HepG2 (cell line): ENCODE measurements at regions not wholly inside any gene's neighbourhood (a gene's known extent, or its start where the extent isn't known, plus 50 kb on each side); places are given as distances from the start of the nearest gene placed in this dataset.

Experiments
- ATAC-seq: fragments of 200-7000 bp; cut with Tn5 transposase; 3 replicates; pipeline ENCODE4 v1.9.1; 2020; ENCODE audit warnings: mild to moderate bottlenecking, moderate library complexity
- BruUV-seq: library from RNA; stranded (reverse); fragments of 400-500 nt; replicated peaks from 2 replicates; lab custom pipeline; 2021; lab: Mats Ljungman, UMichigan
- CTCF ChIA-PET: fragments of 300-600 bp; formaldehyde crosslinking; extraction: SDS; loops from one replicate; lab custom pipeline; 2021; ENCODE audit warnings: low total read pairs, inconsistent platforms, low intra/inter-chr PET ratio; lab: Yijun Ruan, JAX
- POLR2A ChIA-PET: fragments of 350-600 bp; sonication (Branson Sonifier 250); formaldehyde crosslinking; loops from one replicate; lab custom pipeline; 2020; ENCODE audit warnings: antibody characterized with exemption, inconsistent platforms; lab: Yijun Ruan, JAX
- DNase-seq: peaks from one replicate; pipeline ENCODE4 v3.0.0-alpha.2; 2015; ENCODE audit warnings: low spot score
- FAIRE-seq: peaks from 3 replicates; lab custom pipeline; 2011; peaks lifted over from hg19 to GRCh38; lab: Jason Lieb, UNC
- H2AFZ ChIP-seq: one replicate; pipeline ENCODE4 v1.6.1; 2011; ENCODE audit warnings: low read length, inconsistent platforms
- H3K27ac ChIP-seq: fragments of 300-600 bp; 3 replicates; pipeline ENCODE4 v1.8.0; 2011; ENCODE audit warnings: mixed run types, mild to moderate bottlenecking, mixed read lengths, low read length, inconsistent platforms; ENCODE audit not compliant: insufficient read depth; ENCODE audit errors: extremely low read length
- H3K27me3 ChIP-seq, 2 experiments: fragments of 200-600 bp in 1 of 2; 2 replicates in 1 of 2; 3 replicates in 1 of 2; pipeline versions ENCODE4 v1.6.0 to v1.8.0; 2011; ENCODE audit warnings: low read length in 2 of 2, mild to moderate bottlenecking in 2 of 2, moderate library complexity in 2 of 2, inconsistent platforms in 1 of 2; ENCODE audit not compliant: insufficient read depth in 2 of 2, control insufficient read depth in 1 of 2
- H3K36me3 ChIP-seq, 2 experiments: fragments of 200-600 bp in 1 of 2; replicated peaks in 1 of 2; 2 replicates in 1 of 2; 3 replicates in 1 of 2; pipeline versions ENCODE4 v1.5.1 to v1.8.0; 2011; ENCODE audit warnings: low read length in 2 of 2, inconsistent platforms in 1 of 2; ENCODE audit not compliant: insufficient read depth in 2 of 2, control insufficient read depth in 1 of 2
- H3K4me1 ChIP-seq: 2 replicates; pipeline ENCODE4 v1.5.1; 2012; ENCODE audit warnings: low read length, inconsistent platforms; ENCODE audit not compliant: insufficient read depth
- H3K4me2 ChIP-seq: 2 replicates; pipeline ENCODE4 v1.6.0; 2011; ENCODE audit warnings: low read depth, low read length, inconsistent platforms
- H3K4me3 ChIP-seq, 3 experiments: fragments of 200-600 bp in 1 of 3; sonication (generic), shearing (Covaris generic) in 1 of 3; replicated peaks in 1 of 3; 2 replicates each; pipeline ENCODE4 v1.5.1; 2011 to 2016; ENCODE audit warnings: low read length in 3 of 3, inconsistent platforms in 2 of 3, low read depth in 2 of 3, mild to moderate bottlenecking in 2 of 3, control low read depth in 1 of 3, mixed read lengths in 1 of 3; ENCODE audit not compliant: insufficient read depth in 1 of 3
- H3K79me2 ChIP-seq: one replicate; pipeline ENCODE4 v1.6.1; 2011; ENCODE audit warnings: low read length, inconsistent platforms; ENCODE audit not compliant: insufficient read depth
- H3K9ac ChIP-seq: 2 replicates; pipeline ENCODE4 v1.6.0; 2011; ENCODE audit warnings: mild to moderate bottlenecking, low read depth, low read length, inconsistent platforms; ENCODE audit not compliant: insufficient read depth
- H3K9me3 ChIP-seq: 2 replicates; pipeline ENCODE4 v1.5.1; 2012; ENCODE audit warnings: mild to moderate bottlenecking, low read length
- H4K20me1 ChIP-seq: 2 replicates; pipeline ENCODE4 v1.6.0; 2011; ENCODE audit warnings: inconsistent platforms, mild to moderate bottlenecking, low read length, moderate library complexity; ENCODE audit not compliant: insufficient read depth
- FOSL2 ChIP-seq: sonication (generic); formaldehyde crosslinking; IDR thresholded peaks from 2 replicates; pipeline ENCODE4 v1.4.0; 2020; ENCODE audit warnings: missing genetic modification reagents
- HMGA1 ChIP-seq: sonication (generic); formaldehyde crosslinking; conservative IDR thresholded peaks from 2 replicates; pipeline ENCODE4 v1.4.0; 2020; ENCODE audit warnings: missing genetic modification reagents
- HOXA5 ChIP-seq: sonication (generic); formaldehyde crosslinking; IDR thresholded peaks from 2 replicates; pipeline ENCODE4 v1.4.0; 2020; ENCODE audit warnings: missing genetic modification reagents
- JUNB ChIP-seq: sonication (generic); formaldehyde crosslinking; IDR thresholded peaks from 2 replicates; pipeline ENCODE4 v1.8.0; 2022; ENCODE audit warnings: missing genetic modification reagents, mild to moderate bottlenecking, borderline replicate concordance
- MBD4 ChIP-seq: IDR thresholded peaks from 2 replicates; pipeline ENCODE4 v1.6.1; 2012; ENCODE audit warnings: low read length, inconsistent platforms, borderline replicate concordance
- NR2F1 ChIP-seq, 2 experiments: fragments of 450-650 bp in 1 of 2; formaldehyde crosslinking in 1 of 2; IDR thresholded peaks; 2 replicates each; pipeline versions ENCODE4 v1.5.0 to v1.6.1; 2016 to 2020; ENCODE audit warnings: mild to moderate bottlenecking in 1 of 2, missing compliant biosample characterization in 1 of 2, missing genetic modification reagents in 1 of 2, moderate library complexity in 1 of 2
- ONECUT2 ChIP-seq: sonication (generic); formaldehyde crosslinking; IDR thresholded peaks from 2 replicates; pipeline ENCODE4 v1.4.0; 2020; ENCODE audit warnings: missing genetic modification reagents
- POLR2A ChIP-seq, 2 experiments: IDR thresholded peaks; 2 replicates each; pipeline ENCODE4 v1.6.1; 2011; ENCODE audit warnings: low read depth in 2 of 2, low read length in 2 of 2, mild to moderate bottlenecking in 1 of 2, moderate library complexity in 1 of 2; ENCODE audit not compliant: insufficient read depth in 1 of 2
- RCOR2 ChIP-seq: IDR thresholded peaks from 2 replicates; pipeline ENCODE4 v1.6.1; 2016; ENCODE audit warnings: missing biosample characterization, missing genetic modification reagents
- SRY ChIP-seq: sonication (generic); formaldehyde crosslinking; IDR thresholded peaks from 2 replicates; pipeline ENCODE4 v1.8.0; 2022; ENCODE audit warnings: mild to moderate bottlenecking, missing genetic modification reagents
- ZFP36L1 ChIP-seq: sonication (generic); formaldehyde crosslinking; IDR thresholded peaks from 2 replicates; pipeline ENCODE4 v1.8.0; 2022; ENCODE audit warnings: mild to moderate bottlenecking, missing genetic modification reagents, moderate library complexity
- ZNF484 ChIP-seq: sonication (generic); formaldehyde crosslinking; IDR thresholded peaks from 2 replicates; pipeline ENCODE4 v1.5.1; 2020; ENCODE audit warnings: mild to moderate bottlenecking, low read depth, missing genetic modification reagents, borderline replicate concordance
- ZNF549 ChIP-seq: sonication (generic); formaldehyde crosslinking; IDR thresholded peaks from 2 replicates; pipeline ENCODE4 v1.5.0; 2020; ENCODE audit warnings: missing genetic modification reagents
- ZNF615 ChIP-seq: sonication (generic); formaldehyde crosslinking; IDR thresholded peaks from 2 replicates; pipeline ENCODE4 v1.5.0; 2020; ENCODE audit warnings: mild to moderate bottlenecking, missing genetic modification reagents, borderline replicate concordance
- ZNF672 ChIP-seq: sonication (generic); formaldehyde crosslinking; IDR thresholded peaks from 2 replicates; pipeline ENCODE4 v1.8.1; 2022; ENCODE audit warnings: missing genetic modification reagents
- ZNF776 ChIP-seq: sonication (generic); formaldehyde crosslinking; IDR thresholded peaks from 2 replicates; pipeline ENCODE4 v1.4.0; 2020; ENCODE audit warnings: mild to moderate bottlenecking, missing genetic modification reagents
- ZNF782 ChIP-seq: sonication (generic); formaldehyde crosslinking; IDR thresholded peaks from 2 replicates; pipeline ENCODE4 v1.4.0; 2020; ENCODE audit warnings: missing genetic modification reagents, mild to moderate bottlenecking, borderline replicate concordance
- WGBS: methylation state at CpG from one replicate; pipeline ENCODE4 v1.1.6; 2017; ENCODE audit warnings: low lambda C conversion rate; 5-methylcytosine and 5-hydroxymethylcytosine counted together
- in situ Hi-C: cut with HindIII; loops from 2 replicates; pipeline ENCODE4 v1.10.0; 2017; ENCODE audit warnings: low pct_unique_long_range_greater_than_20kb; ENCODE audit not compliant: extremely low pct_ligation_motif_present
- intact Hi-C: fragments of 100-400 bp; cut with micrococcal nuclease; formaldehyde crosslinking; loops from one replicate; pipeline ENCODE4 v1.10.0; 2022; ENCODE audit not compliant: unreplicated experiment
- TF ChIP-seq, protein P1 (sequence below): sonication (generic); formaldehyde crosslinking; IDR thresholded peaks from 2 replicates; pipeline ENCODE4 v1.4.0; 2020; ENCODE audit warnings: missing genetic modification reagents

DNA sequence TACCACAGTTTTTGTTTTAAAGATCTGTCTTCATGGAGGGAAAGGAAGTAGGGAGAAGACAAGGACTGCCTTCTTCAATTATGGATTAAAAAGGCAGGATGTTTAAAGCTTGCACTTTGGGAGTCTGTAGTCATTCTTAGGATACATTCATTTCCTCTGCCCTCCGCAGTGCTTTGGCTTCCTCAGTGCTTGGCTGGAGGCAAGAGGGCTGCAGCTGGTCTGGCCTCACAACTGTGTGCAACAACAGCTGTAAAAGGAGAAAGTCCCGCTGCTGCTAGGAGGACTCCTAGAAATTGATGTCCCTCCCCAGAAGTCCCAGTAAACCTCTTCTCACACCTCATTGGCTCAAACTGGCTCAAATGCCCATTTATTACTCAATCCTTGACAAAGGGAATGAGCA, 54.4 kb upstream of the PPP2R3A start:
- H3K4me2 ChIP-seq: no peak overlapping the region
- POLR2A ChIA-PET: no interaction called here
- WGBS: 3% methylated on average over 2 of the region's 2 CpGs

More for the DNA sequence above, 54.4 kb upstream of the PPP2R3A start:
- no peak overlapping the region for H2AFZ ChIP-seq
- H3K9me3 ChIP-seq: no peaks in the 10 kb centered on the region
- H3K27ac ChIP-seq: no peak overlapping the region
- no peak overlapping the region for H3K9ac ChIP-seq
- H3K4me3 ChIP-seq: no peak overlapping the region
- TF ChIP-seq NR2F1 (CRISPR knock-in tag; IDR thresholded peaks at IDR 0.05) (no peak), SRY (CRISPR knock-in tag) (no peak), ZNF549 (CRISPR knock-in tag) (no peak), ZNF615 (CRISPR knock-in tag) (no peak), ZNF776 (CRISPR knock-in tag) (no peak), FOSL2 (no peak), HMGA1 (CRISPR knock-in tag) (no peak), ZFP36L1 (CRISPR knock-in tag) (no peak), ZNF484 (CRISPR knock-in tag) (no peak), JUNB (CRISPR knock-in tag) (no peak), ZNF782 (CRISPR knock-in tag) (no peak), HOXA5 (CRISPR knock-in tag) (no peak), MBD4 (no peak), RCOR2 (CRISPR knock-in tag) (no peak), ONECUT2 (CRISPR knock-in tag) (no peak), ZNF672 (no peak), POLR2A (IDR thresholded peaks at IDR 0.05; ENCODE audit: insufficient read depth in 1 of 2, low read depth in 2 of 2, low read length in 2 of 2) (no peak)
- TF ChIP-seq, protein P1, sequence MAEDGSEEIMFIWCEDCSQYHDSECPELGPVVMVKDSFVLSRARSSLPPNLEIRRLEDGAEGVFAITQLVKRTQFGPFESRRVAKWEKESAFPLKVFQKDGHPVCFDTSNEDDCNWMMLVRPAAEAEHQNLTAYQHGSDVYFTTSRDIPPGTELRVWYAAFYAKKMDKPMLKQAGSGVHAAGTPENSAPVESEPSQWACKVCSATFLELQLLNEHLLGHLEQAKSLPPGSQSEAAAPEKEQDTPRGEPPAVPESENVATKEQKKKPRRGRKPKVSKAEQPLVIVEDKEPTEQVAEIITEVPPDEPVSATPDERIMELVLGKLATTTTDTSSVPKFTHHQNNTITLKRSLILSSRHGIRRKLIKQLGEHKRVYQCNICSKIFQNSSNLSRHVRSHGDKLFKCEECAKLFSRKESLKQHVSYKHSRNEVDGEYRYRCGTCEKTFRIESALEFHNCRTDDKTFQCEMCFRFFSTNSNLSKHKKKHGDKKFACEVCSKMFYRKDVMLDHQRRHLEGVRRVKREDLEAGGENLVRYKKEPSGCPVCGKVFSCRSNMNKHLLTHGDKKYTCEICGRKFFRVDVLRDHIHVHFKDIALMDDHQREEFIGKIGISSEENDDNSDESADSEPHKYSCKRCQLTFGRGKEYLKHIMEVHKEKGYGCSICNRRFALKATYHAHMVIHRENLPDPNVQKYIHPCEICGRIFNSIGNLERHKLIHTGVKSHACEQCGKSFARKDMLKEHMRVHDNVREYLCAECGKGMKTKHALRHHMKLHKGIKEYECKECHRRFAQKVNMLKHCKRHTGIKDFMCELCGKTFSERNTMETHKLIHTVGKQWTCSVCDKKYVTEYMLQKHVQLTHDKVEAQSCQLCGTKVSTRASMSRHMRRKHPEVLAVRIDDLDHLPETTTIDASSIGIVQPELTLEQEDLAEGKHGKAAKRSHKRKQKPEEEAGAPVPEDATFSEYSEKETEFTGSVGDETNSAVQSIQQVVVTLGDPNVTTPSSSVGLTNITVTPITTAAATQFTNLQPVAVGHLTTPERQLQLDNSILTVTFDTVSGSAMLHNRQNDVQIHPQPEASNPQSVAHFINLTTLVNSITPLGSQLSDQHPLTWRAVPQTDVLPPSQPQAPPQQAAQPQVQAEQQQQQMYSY: no peak
- H3K36me3 ChIP-seq: no peaks in the 10 kb centered on the region
- H4K20me1 ChIP-seq: no peaks in the 10 kb centered on the region
- DNase-seq: no peak
- intact Hi-C loops: no loop called here
- peaks cover 0 to 4% of the 10 kb centered on the region in 2 experiments; a peak in 1 of 5 replicates for H3K27me3 ChIP-seq
- no peaks in the 10 kb centered on the region for H3K79me2 ChIP-seq
- CTCF ChIA-PET: no interaction called here
- H3K4me1 ChIP-seq: no peaks in the 10 kb centered on the region
- BruUV-seq: no TSS peak
- ATAC-seq: no peak
- FAIRE-seq: no peak
- in situ Hi-C loops: loop anchor here (10.0 kb wide), 1 partner anchor 134 kb away; no protein-coding TSS in a partner anchor
